NT2/D1 (cell line): ENCODE measurements at regions not wholly inside any gene's neighbourhood (a gene's known extent, or its start where the extent isn't known, plus 50 kb on each side); places are given as distances from the start of the nearest gene placed in this dataset.

Experiments used
- SUZ12 ChIP-seq: IDR thresholded peaks from 2 replicates; pipeline ENCODE4 v1.6.1; 2011; ENCODE audit not compliant: insufficient read length, insufficient read depth; ENCODE audit errors: extremely low read depth
- YY1 ChIP-seq: IDR thresholded peaks from 2 replicates; pipeline ENCODE4 v1.6.1; 2011; ENCODE audit not compliant: insufficient read length, insufficient read depth
- ZNF274 ChIP-seq: IDR thresholded peaks from 2 replicates; pipeline ENCODE4 v1.6.1; 2011; ENCODE audit warnings: mild to moderate bottlenecking, low read depth, low read length

- TF ChIP-seq YY1 (no peak), ZNF274 (no peak), SUZ12 (no peak)
Observed at GRCh38 chr4:15314974-15315373, 112.9 kb upstream of the C1QTNF7 start.
